Common myeloid progenitor, CD34-positive (primary cell): ENCODE measurements at regions not wholly inside any gene's neighbourhood (a gene's known extent, or its start where the extent isn't known, plus 50 kb on each side); places are given as distances from the start of the nearest gene placed in this dataset.
"Not testable (repeated sequence)": the region's sequence is repeated elsewhere in the genome, so short reads cannot be mapped to it uniquely, and the experiment has no call there.

ENCODE experiments used
- CTCF ChIA-PET: fragments of 350-600 bp; sonication (Branson Sonifier 250); formaldehyde crosslinking; loops from one replicate; lab custom pipeline; 2021; ENCODE audit warnings: antibody characterized with exemption; lab: Charles Lee
- POLR2A ChIA-PET: fragments of 350-600 bp; sonication (Branson Sonifier 250); formaldehyde crosslinking; loops from one replicate; lab custom pipeline; 2021; ENCODE audit warnings: antibody characterized with exemption; lab: Charles Lee
- DNase-seq, 3 donors: peaks; one replicate each; pipeline versions ENCODE4 v3.0.0 to v3.0.0-alpha.2; 2013
- H3K27ac ChIP-seq, 2 experiments: 1 replicate in 1 of 2; 2 replicates in 1 of 2; pipeline ENCODE4 v1.7.0; 2013; ENCODE audit warnings: inconsistent platforms in 2 of 2, low read length in 2 of 2, mild to moderate bottlenecking in 2 of 2, low read depth in 1 of 2, moderate library complexity in 1 of 2; ENCODE audit not compliant: severe bottlenecking in 2 of 2, insufficient read depth in 1 of 2, poor library complexity in 1 of 2
- H3K27me3 ChIP-seq, 5 experiments: replicated peaks in 2 of 5; 1 replicate in 3 of 5; 2 replicates in 2 of 5; pipeline versions ENCODE4 v1.6.1 to v1.7.0; 2013; ENCODE audit warnings: low read length in 4 of 5, mild to moderate bottlenecking in 2 of 5, moderate library complexity in 2 of 5, inconsistent platforms in 1 of 5; ENCODE audit not compliant: insufficient read depth in 5 of 5, control insufficient read depth in 4 of 5
- H3K36me3 ChIP-seq, 4 experiments: 1 replicate in 2 of 4; 2 replicates in 2 of 4; pipeline versions ENCODE4 v1.6.1 to v1.7.0; 2013; ENCODE audit warnings: low read length in 3 of 4, control low read depth in 1 of 4, mild to moderate bottlenecking in 1 of 4; ENCODE audit not compliant: control insufficient read depth in 4 of 4, insufficient read depth in 4 of 4
- H3K4me1 ChIP-seq, 4 experiments: 1 replicate in 3 of 4; 2 replicates in 1 of 4; pipeline versions ENCODE4 v1.6.1 to v1.7.1; 2013; ENCODE audit warnings: low read length in 3 of 4, mild to moderate bottlenecking in 3 of 4, control low read depth in 1 of 4, inconsistent platforms in 1 of 4, moderate library complexity in 1 of 4; ENCODE audit not compliant: control insufficient read depth in 4 of 4, insufficient read depth in 4 of 4; ENCODE audit errors: control extremely low read depth in 1 of 4
- H3K4me3 ChIP-seq, 7 experiments: 1 replicate in 4 of 7; 2 replicates in 3 of 7; pipeline versions ENCODE4 v1.5.1 to v1.7.0; 2013; ENCODE audit warnings: mild to moderate bottlenecking in 7 of 7, low read length in 6 of 7, moderate library complexity in 6 of 7, inconsistent platforms in 2 of 7, low read depth in 2 of 7, control low read depth in 1 of 7; ENCODE audit not compliant: insufficient read depth in 4 of 7, control insufficient read depth in 1 of 7; ENCODE audit errors: extremely low read depth in 1 of 7
- H3K9me3 ChIP-seq, 5 experiments: 1 replicate in 4 of 5; 2 replicates in 1 of 5; pipeline versions ENCODE4 v1.6.1 to v1.7.1; 2013; ENCODE audit warnings: low read length in 4 of 5, mild to moderate bottlenecking in 2 of 5, inconsistent platforms in 1 of 5, low read depth in 1 of 5, moderate library complexity in 1 of 5; ENCODE audit not compliant: control insufficient read depth in 4 of 5, insufficient read depth in 2 of 5; ENCODE audit errors: control extremely low read depth in 1 of 5
- WGBS: methylation state at CpG from one replicate; pipeline ENCODE4 v1.1.5; 2013; ENCODE audit not compliant: insufficient coverage; 5-methylcytosine and 5-hydroxymethylcytosine counted together

- CTCF ChIA-PET, result no interaction called here
- H3K9me3 ChIP-seq, result no peaks in the 10 kb centered on the region
- DNase-seq, result no peak
- no peak overlapping the region for H3K4me3 ChIP-seq
- WGBS, result 98% methylated on average over 4 of the region's 4 CpGs
- H3K27me3 ChIP-seq, result peaks cover 0 to 24% (median 6%) of the 10 kb centered on the region in 5 experiments
- peaks cover 0 to 7% (median 5%) of the 10 kb centered on the region in 4 experiments for H3K4me1 ChIP-seq
- H3K27ac ChIP-seq, result no peak overlapping the region
- POLR2A ChIA-PET, result no interaction called here
- no peaks in the 10 kb centered on the region for H3K36me3 ChIP-seq
These were observed 1063.1 kb downstream of the BCL11B start for GRCh38 chr14:98208943-98209342.

GRCh38 chr14:98210045-98210672 is 1061.8 kb downstream of the BCL11B start:
- peak overlapping the region in 2 of 7 experiments; percentile 5 to 17 for H3K4me3 ChIP-seq
- 19% methylated on average over 12 of the region's 12 CpGs for WGBS
- H3K9me3 ChIP-seq, result no peaks in the 10 kb centered on the region
- H3K27me3 ChIP-seq, result peaks cover 0 to 20% (median 8%) of the 10 kb centered on the region in 5 experiments
- peak in 2 of 3 donors; percentile 14 to 18 for DNase-seq
- POLR2A ChIA-PET, result no interaction called here
- CTCF ChIA-PET, result interaction anchor here (1.0 kb wide), 1 partner anchor 71 kb away, joined by 3 read pairs; no protein-coding TSS in a partner anchor
- no peak overlapping the region for H3K27ac ChIP-seq
- peaks cover 0 to 7% (median 5%) of the 10 kb centered on the region in 4 experiments for H3K4me1 ChIP-seq
- no peaks in the 10 kb centered on the region for H3K36me3 ChIP-seq

- 86% methylated on average over 6 of the region's 6 CpGs for WGBS
- peaks cover 0 to 2% (median 0%) of the 10 kb centered on the region in 5 experiments for H3K9me3 ChIP-seq
- ChIA-PET POLR2A (no interaction called here), CTCF (no interaction called here)
- H3K4me3 ChIP-seq, result no peak overlapping the region
- no peak overlapping the region for H3K27ac ChIP-seq
- no peaks in the 10 kb centered on the region for H3K36me3 ChIP-seq
- peaks cover 0 to 35% (median 7%) of the 10 kb centered on the region in 5 experiments for H3K27me3 ChIP-seq
- H3K4me1 ChIP-seq, result no peaks in the 10 kb centered on the region
- no peak for DNase-seq
These were observed 1054.5 kb downstream of the BCL11B start for GRCh38 chr14:98217530-98217929.

- POLR2A ChIA-PET, result no interaction called here
- DNase-seq, result no peak
- H3K27me3 ChIP-seq, result peaks cover 0 to 35% (median 7%) of the 10 kb centered on the region in 5 experiments
- no peaks in the 10 kb centered on the region for H3K36me3 ChIP-seq
- whole genome bisulfite sequencing, result 98% methylated on average over 4 of the region's 4 CpGs
- H3K4me1 ChIP-seq, result no peaks in the 10 kb centered on the region
- CTCF ChIA-PET, result no interaction called here
- H3K27ac ChIP-seq, result no peak overlapping the region
- H3K4me3 ChIP-seq, result no peak overlapping the region
- H3K9me3 ChIP-seq, result peaks cover 0 to 2% (median 0%) of the 10 kb centered on the region in 5 experiments
These were observed 1053.8 kb downstream of the BCL11B start for GRCh38 chr14:98218218-98218617.

- Histone ChIP-seq H3K27me3 (peaks cover 0 to 30% (median 7%) of the 10 kb centered on the region in 5 experiments), H3K27ac (no peak overlapping the region), H3K9me3 (peaks cover 0 to 2% (median 0%) of the 10 kb centered on the region in 5 experiments), H3K4me3 (no peak overlapping the region), H3K4me1 (no peaks in the 10 kb centered on the region), H3K36me3 (no peaks in the 10 kb centered on the region)
- ChIA-PET POLR2A (no interaction called here), CTCF (no interaction called here)
- no peak for DNase-seq
- 93% methylated on average over 5 of the region's 5 CpGs for WGBS
These were observed 1052.4 kb downstream of the BCL11B start for GRCh38 chr14:98219638-98220037.

GRCh38 chr14:98223106-98223505 is 1048.9 kb downstream of the BCL11B start:
- Histone ChIP-seq H3K4me1 (no peaks in the 10 kb centered on the region), H3K27ac (no peak overlapping the region)

GRCh38 chr14:98223710-98224109 is 1048.3 kb downstream of the BCL11B start:
- H3K27ac ChIP-seq, CTCF ChIA-PET, H3K4me3 ChIP-seq, H3K36me3 ChIP-seq, H3K4me1 ChIP-seq, POLR2A ChIA-PET, H3K27me3 ChIP-seq, H3K9me3 ChIP-seq: not testable (repeated sequence)
- DNase-seq, result peak in 1 of 3 donors; percentile 2
- 95% methylated on average over 4 of the region's 4 CpGs for whole genome bisulfite sequencing

More at GRCh38 chr14:98223106-98223505, 1048.9 kb downstream of the BCL11B start:
- 100% methylated on average over 3 of the region's 6 CpGs for WGBS
- Histone ChIP-seq H3K36me3 (no peaks in the 10 kb centered on the region), H3K4me3 (no peak overlapping the region), H3K27me3 (peaks cover 0 to 6% (median 0%) of the 10 kb centered on the region in 5 experiments), H3K9me3 (no peaks in the 10 kb centered on the region)
- ChIA-PET POLR2A (no interaction called here), CTCF (no interaction called here)
- no peak for DNase-seq
